H1 (cell line): ENCODE measurements at regions not wholly inside any gene's neighbourhood (a gene's known extent, or its start where the extent isn't known, plus 50 kb on each side); places are given as distances from the start of the nearest gene placed in this dataset.

Experiments used
- CTCF ChIA-PET: fragments of 300-600 bp; sonication (Branson Sonifier 250); formaldehyde crosslinking; loops from one replicate; lab custom pipeline; 2021; ENCODE audit not compliant: partially characterized antibody; lab: Charles Lee
- POLR2A ChIA-PET: fragments of 300-600 bp; sonication (Branson Sonifier 250); formaldehyde crosslinking; loops from one replicate; lab custom pipeline; 2021; ENCODE audit warnings: inconsistent platforms; ENCODE audit not compliant: partially characterized antibody; lab: Charles Lee
- DNase-seq, 2 experiments: peaks; one replicate each; pipeline versions ENCODE4 v3.0.0 to v3.0.0-alpha.2; 2010 to 2022; ENCODE audit warnings: low spot score in 2 of 2, low read depth in 1 of 2, mixed read lengths in 1 of 2
- FAIRE-seq: peaks from 2 replicates; lab custom pipeline; 2011; peaks lifted over from hg19 to GRCh38; lab: Jason Lieb, UNC
- H2AFZ ChIP-seq: 2 replicates; pipeline ENCODE4 v1.8.1; 2012; ENCODE audit warnings: low read length, inconsistent platforms
- H2AK5ac ChIP-seq: 2 replicates; pipeline ENCODE4 v1.6.1; 2013; ENCODE audit warnings: low read depth, low read length
- H2BK120ac ChIP-seq: replicated peaks from 2 replicates; pipeline ENCODE3; 2013; ENCODE audit warnings: low read depth, low read length, inconsistent platforms
- H2BK12ac ChIP-seq: 2 replicates; pipeline ENCODE4 v1.6.1; 2013; ENCODE audit warnings: low read depth, low read length
- H2BK15ac ChIP-seq: 2 replicates; pipeline ENCODE4 v1.6.1; 2013; ENCODE audit warnings: low read length
- H2BK20ac ChIP-seq: 2 replicates; pipeline ENCODE4 v1.6.1; 2013; ENCODE audit warnings: low read length
- H2BK5ac ChIP-seq: 2 replicates; pipeline ENCODE4 v1.6.1; 2013; ENCODE audit warnings: low read depth, low read length
- H3K14ac ChIP-seq: 2 replicates; pipeline ENCODE4 v1.6.1; 2013; ENCODE audit warnings: inconsistent platforms; ENCODE audit not compliant: insufficient read length
- H3K18ac ChIP-seq: 2 replicates; pipeline ENCODE4 v1.6.1; 2013; ENCODE audit warnings: low read length; ENCODE audit errors: extremely low read depth
- H3K23ac ChIP-seq: 2 replicates; pipeline ENCODE4 v1.6.1; 2013; ENCODE audit warnings: inconsistent platforms; ENCODE audit not compliant: insufficient read length
- H3K23me2 ChIP-seq: 2 replicates; pipeline ENCODE4 v1.6.1; 2013; ENCODE audit warnings: low read depth, low read length
- H3K27ac ChIP-seq: 2 replicates; pipeline ENCODE4 v1.6.1; 2011; ENCODE audit warnings: low read depth, low read length, inconsistent platforms
- H3K27me3 ChIP-seq, 4 experiments: replicated peaks in 1 of 4; 1 replicate in 1 of 4; 2 replicates in 3 of 4; pipeline versions ENCODE4 v1.6.1 to v1.8.1; 2011 to 2013; ENCODE audit warnings: low read length in 3 of 4, mild to moderate bottlenecking in 3 of 4, inconsistent platforms in 2 of 4, mixed read lengths in 2 of 4, moderate library complexity in 1 of 4; ENCODE audit not compliant: control insufficient read depth in 3 of 4, insufficient read depth in 3 of 4; ENCODE audit errors: extremely low read depth in 1 of 4
- H3K36me3 ChIP-seq, 4 experiments: 2 replicates each; pipeline versions ENCODE4 v1.6.1 to v1.8.1; 2011 to 2013; ENCODE audit warnings: mild to moderate bottlenecking in 4 of 4, low read length in 3 of 4, moderate library complexity in 2 of 4, control low read depth in 1 of 4, inconsistent platforms in 1 of 4; ENCODE audit not compliant: insufficient read depth in 4 of 4, control insufficient read depth in 2 of 4
- H3K4ac ChIP-seq: replicated peaks from 2 replicates; pipeline ENCODE3; 2013; ENCODE audit warnings: low read length, low read depth, mixed read lengths, inconsistent platforms; ENCODE audit not compliant: insufficient read length
- H3K4me1 ChIP-seq, 4 experiments: replicated peaks in 1 of 4; 1 replicate in 1 of 4; 2 replicates in 3 of 4; pipeline versions ENCODE4 v1.6.1 to v1.8.1; 2011 to 2013; ENCODE audit warnings: low read length in 3 of 4, inconsistent platforms in 2 of 4, mixed read lengths in 1 of 4; ENCODE audit not compliant: insufficient read depth in 4 of 4, control insufficient read depth in 3 of 4
- H3K4me2 ChIP-seq, 2 experiments: 2 replicates each; pipeline versions ENCODE4 v1.6.1 to v1.8.1; 2011 to 2013; ENCODE audit warnings: low read depth in 2 of 2, low read length in 2 of 2, control low read depth in 1 of 2, inconsistent platforms in 1 of 2, mild to moderate bottlenecking in 1 of 2; ENCODE audit not compliant: insufficient read depth in 1 of 2
- H3K4me3 ChIP-seq, 4 experiments: fragments of 200-600, 300-600 bp in 1 of 4; sonication (generic), shearing (Covaris generic), sonication (Bioruptor Twin) in 1 of 4; 2 replicates each; pipeline versions ENCODE4 v1.5.1 to v1.8.1; 2011 to 2016; ENCODE audit warnings: low read length in 4 of 4, low read depth in 3 of 4, control low read depth in 2 of 4, inconsistent platforms in 2 of 4, mild to moderate bottlenecking in 2 of 4, mixed read lengths in 1 of 4, moderate library complexity in 1 of 4; ENCODE audit not compliant: insufficient read depth in 2 of 4; ENCODE audit errors: extremely low read depth in 1 of 4
- H3K56ac ChIP-seq: replicated peaks from 2 replicates; pipeline ENCODE3; 2013; ENCODE audit warnings: low read depth, mild to moderate bottlenecking, mixed read lengths, low read length, inconsistent platforms; ENCODE audit not compliant: insufficient read length
- H3K79me1 ChIP-seq: 2 replicates; pipeline ENCODE4 v1.6.1; 2013; ENCODE audit warnings: low read depth, low read length, control low read depth
- H3K79me2 ChIP-seq, 2 experiments: 2 replicates each; pipeline versions ENCODE4 v1.6.1 to v1.8.1; 2012 to 2013; ENCODE audit warnings: low read length in 2 of 2, mild to moderate bottlenecking in 2 of 2, inconsistent platforms in 1 of 2; ENCODE audit not compliant: insufficient read depth in 2 of 2, control insufficient read depth in 1 of 2
- H3K9ac ChIP-seq, 4 experiments: replicated peaks in 1 of 4; 1 replicate in 1 of 4; 2 replicates in 3 of 4; pipeline versions ENCODE4 v1.6.1 to v1.8.1; 2011 to 2013; ENCODE audit warnings: low read depth in 3 of 4, low read length in 3 of 4, control low read depth in 2 of 4, mild to moderate bottlenecking in 2 of 4, moderate library complexity in 2 of 4, inconsistent platforms in 1 of 4; ENCODE audit errors: extremely low read depth in 1 of 4
- H3K9me3 ChIP-seq, 2 experiments: 2 replicates each; pipeline versions ENCODE4 v1.6.1 to v1.8.1; 2012 to 2013; ENCODE audit warnings: mild to moderate bottlenecking in 2 of 2, moderate library complexity in 2 of 2, control low read depth in 1 of 2, inconsistent platforms in 1 of 2, low read depth in 1 of 2, low read length in 1 of 2, mixed read lengths in 1 of 2; ENCODE audit not compliant: insufficient read depth in 2 of 2
- H4K20me1 ChIP-seq, 2 experiments: replicated peaks in 1 of 2; 2 replicates each; pipeline versions ENCODE3 to v1.8.1; 2011 to 2013; ENCODE audit warnings: inconsistent platforms in 2 of 2, low read length in 2 of 2, mild to moderate bottlenecking in 1 of 2; ENCODE audit not compliant: insufficient read depth in 2 of 2, control insufficient read depth in 1 of 2
- H4K5ac ChIP-seq: 2 replicates; pipeline ENCODE4 v1.6.1; 2013; ENCODE audit warnings: low read length, low read depth, mixed read lengths, inconsistent platforms; ENCODE audit not compliant: insufficient read length
- H4K8ac ChIP-seq: 2 replicates; pipeline ENCODE4 v1.8.0; 2013; ENCODE audit warnings: mild to moderate bottlenecking, moderate library complexity, low read length, inconsistent platforms; ENCODE audit not compliant: insufficient read depth; ENCODE audit errors: extremely low read depth
- H4K91ac ChIP-seq: replicated peaks from 2 replicates; pipeline ENCODE3; 2013; ENCODE audit warnings: low read length, mixed read lengths, inconsistent platforms; ENCODE audit not compliant: insufficient read length
- EZH2 ChIP-seq: fragments of 200-600 bp; sonication (generic); IDR thresholded peaks from 2 replicates; pipeline ENCODE4 v1.7.1; 2012; ENCODE audit warnings: low read depth, mild to moderate bottlenecking, moderate library complexity, low read length, inconsistent platforms; ENCODE audit not compliant: severe bottlenecking
- JUN ChIP-seq: IDR thresholded peaks from 2 replicates; pipeline ENCODE4 v1.6.1; 2011; ENCODE audit warnings: low read depth, mild to moderate bottlenecking, improper control_type of control experiment, low read length
- JUND ChIP-seq: IDR thresholded peaks from 2 replicates; pipeline ENCODE4 v1.6.1; 2011; ENCODE audit warnings: mild to moderate bottlenecking, improper control_type of control experiment, low read length
- KDM5A ChIP-seq: fragments of 200-600 bp; IDR thresholded peaks from 2 replicates; pipeline ENCODE4 v1.7.1; 2012; ENCODE audit warnings: mild to moderate bottlenecking, low read length, inconsistent platforms, mixed read lengths
- MAX ChIP-seq: IDR thresholded peaks from 2 replicates; pipeline ENCODE4 v1.6.1; 2012; ENCODE audit warnings: inconsistent platforms
- NANOG ChIP-seq: IDR thresholded peaks from 2 replicates; pipeline ENCODE4 v1.6.1; 2011; ENCODE audit warnings: low read length, low read depth, mild to moderate bottlenecking, inconsistent platforms; ENCODE audit not compliant: insufficient read depth, poor library complexity, severe bottlenecking
- NRF1 ChIP-seq: IDR thresholded peaks from 2 replicates; pipeline ENCODE4 v1.6.1; 2011; ENCODE audit warnings: mild to moderate bottlenecking, low read depth, low read length, improper control_type of control experiment
- RAD21 ChIP-seq, 2 experiments: IDR thresholded peaks in 1 of 2; conservative IDR thresholded peaks in 1 of 2; 2 replicates each; pipeline ENCODE4 v1.6.1; 2011; ENCODE audit warnings: low read depth in 2 of 2, low read length in 2 of 2, improper control_type of control experiment in 1 of 2, inconsistent platforms in 1 of 2, mild to moderate bottlenecking in 1 of 2, moderate library complexity in 1 of 2
- RXRA ChIP-seq: IDR thresholded peaks from 2 replicates; pipeline ENCODE4 v1.6.1; 2011; ENCODE audit warnings: low read depth, mild to moderate bottlenecking, low read length, moderate library complexity; ENCODE audit not compliant: insufficient read depth
- SIN3A ChIP-seq, 2 experiments: IDR thresholded peaks in 1 of 2; conservative IDR thresholded peaks in 1 of 2; 2 replicates each; pipeline ENCODE4 v1.6.1; 2011 to 2012; ENCODE audit warnings: low read length in 2 of 2, improper control_type of control experiment in 1 of 2, low read depth in 1 of 2, mild to moderate bottlenecking in 1 of 2
- SIRT6 ChIP-seq: IDR thresholded peaks from one replicate; pipeline ENCODE4 v1.7.1; 2012; ENCODE audit warnings: low read length, inconsistent platforms
- TAF7 ChIP-seq: optimal IDR thresholded peaks from 2 replicates; pipeline ENCODE3; 2011; ENCODE audit warnings: low read depth, mild to moderate bottlenecking, inconsistent platforms, low read length, moderate library complexity, borderline replicate concordance
- WGBS, 2 experiments: shearing (Covaris generic) in 1 of 2; methylation state at CpG; one replicate each; pipeline versions ENCODE4 v1.1.6 to v1.1.7; 2013 to 2015; ENCODE audit warnings: low lambda C conversion rate in 2 of 2, mixed read lengths in 2 of 2, inconsistent platforms in 1 of 2, low coverage in 1 of 2, missing lambda C conversion rate in 1 of 2; ENCODE audit not compliant: insufficient replicate concordance in 2 of 2, insufficient coverage in 1 of 2, insufficient read length in 1 of 2; ENCODE audit errors: extremely low coverage in 1 of 2, missing lambda C conversion rate in 1 of 2; 5-methylcytosine and 5-hydroxymethylcytosine counted together
- TF ChIP-seq, protein P1 (sequence below): IDR thresholded peaks from 2 replicates; pipeline ENCODE4 v1.6.1; 2012; ENCODE audit warnings: inconsistent platforms

DNA sequence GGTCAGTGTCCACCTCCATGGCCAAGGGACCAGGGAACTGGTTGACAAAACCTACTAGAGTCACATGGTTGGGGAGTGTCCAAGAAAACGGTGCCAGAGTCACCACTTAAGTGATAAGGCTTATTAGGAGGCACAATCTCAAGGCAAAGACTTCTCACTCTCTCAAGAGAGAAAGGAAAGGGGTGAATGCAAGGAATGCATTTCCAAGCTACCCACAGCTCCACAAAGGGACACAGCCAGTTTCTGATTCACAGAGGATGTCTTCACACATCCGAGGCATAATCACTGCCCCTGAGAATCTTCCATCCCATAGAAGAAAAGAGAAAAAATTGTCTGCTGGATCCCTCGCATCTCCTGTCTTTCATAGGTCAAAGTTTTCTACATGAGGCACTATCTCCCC, 269.3 kb downstream of the TNS1 start:
- Histone ChIP-seq H3K79me2 (no peaks in the 10 kb centered on the region), H3K4me1 (no peaks in the 10 kb centered on the region), H2BK12ac (no peak overlapping the region), H3K56ac (no peak overlapping the region), H4K8ac (no peak overlapping the region), H3K4ac (no peak overlapping the region), H2BK120ac (no peak overlapping the region), H3K23me2 (no peaks in the 10 kb centered on the region; the same call in 1 of the 2 replicates), H4K91ac (no peak overlapping the region), H3K14ac (no peak overlapping the region), H2BK20ac (no peak overlapping the region), H2BK15ac (no peak overlapping the region), H3K18ac (no peak overlapping the region), H3K4me2 (no peak overlapping the region), H3K23ac (no peak overlapping the region), H3K27me3 (no peaks in the 10 kb centered on the region), H3K9me3 (no peaks in the 10 kb centered on the region), H3K4me3 (no peak overlapping the region), H4K20me1 (no peaks in the 10 kb centered on the region), H3K79me1 (no peaks in the 10 kb centered on the region), H2BK5ac (no peak overlapping the region), H3K36me3 (no peaks in the 10 kb centered on the region), H2AK5ac (no peak overlapping the region), H2AFZ (no peak overlapping the region), H3K27ac (no peak overlapping the region), H3K9ac (no peak overlapping the region), H4K5ac (no peak overlapping the region)
- ChIA-PET POLR2A (no interaction called here), CTCF (interaction anchor here (2.2 kb wide), 1 partner anchor 154 kb away, joined by 4 read pairs; no protein-coding TSS in a partner anchor)
- 93% methylated on average over 3 of the region's 3 CpGs; no CpG with 5 or more reads in 1 of the 2 experiments for WGBS, 2 experiments
- FAIRE-seq: no peak
- TF ChIP-seq KDM5A (no peak), RXRA (no peak), RAD21 (IDR thresholded peaks at IDR 0.05 in 1 of 2, conservative IDR thresholded peaks at IDR 0.05 in 1 of 2; ENCODE audit: low read depth in 2 of 2, low read length in 2 of 2) (no peak), SIRT6 (no peak), MAX (no peak), NRF1 (no peak), EZH2 (no peak), NANOG (no peak), TAF7 (no peak), JUN (no peak), SIN3A (conservative IDR thresholded peaks at IDR 0.05 in 1 of 2, IDR thresholded peaks at IDR 0.05 in 1 of 2; ENCODE audit: low read depth in 1 of 2, low read length in 2 of 2) (no peak), JUND (no peak)
- TF ChIP-seq, protein P1, sequence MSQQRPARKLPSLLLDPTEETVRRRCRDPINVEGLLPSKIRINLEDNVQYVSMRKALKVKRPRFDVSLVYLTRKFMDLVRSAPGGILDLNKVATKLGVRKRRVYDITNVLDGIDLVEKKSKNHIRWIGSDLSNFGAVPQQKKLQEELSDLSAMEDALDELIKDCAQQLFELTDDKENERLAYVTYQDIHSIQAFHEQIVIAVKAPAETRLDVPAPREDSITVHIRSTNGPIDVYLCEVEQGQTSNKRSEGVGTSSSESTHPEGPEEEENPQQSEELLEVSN: no peak
- no peak for DNase-seq
